Fibroblast of mammary gland (primary cell): ENCODE measurements at regions not wholly inside any gene's neighbourhood (a gene's known extent, or its start where the extent isn't known, plus 50 kb on each side); places are given as distances from the start of the nearest gene placed in this dataset.

Source experiments
- DNase-seq: peaks from one replicate; pipeline ENCODE4 v3.0.0-alpha.2; 2010; ENCODE audit warnings: low read depth
- H3K4me3 ChIP-seq: 2 replicates; pipeline ENCODE4 v1.5.1; 2011; ENCODE audit warnings: low read depth, mild to moderate bottlenecking, low read length, moderate library complexity; ENCODE audit not compliant: control insufficient read depth
- TF ChIP-seq, protein P1 (sequence below): conservative IDR thresholded peaks from 2 replicates; pipeline ENCODE4 v1.5.1; 2011; ENCODE audit warnings: low read depth, low read length, inconsistent platforms; ENCODE audit not compliant: control insufficient read depth, insufficient read depth

DNA sequence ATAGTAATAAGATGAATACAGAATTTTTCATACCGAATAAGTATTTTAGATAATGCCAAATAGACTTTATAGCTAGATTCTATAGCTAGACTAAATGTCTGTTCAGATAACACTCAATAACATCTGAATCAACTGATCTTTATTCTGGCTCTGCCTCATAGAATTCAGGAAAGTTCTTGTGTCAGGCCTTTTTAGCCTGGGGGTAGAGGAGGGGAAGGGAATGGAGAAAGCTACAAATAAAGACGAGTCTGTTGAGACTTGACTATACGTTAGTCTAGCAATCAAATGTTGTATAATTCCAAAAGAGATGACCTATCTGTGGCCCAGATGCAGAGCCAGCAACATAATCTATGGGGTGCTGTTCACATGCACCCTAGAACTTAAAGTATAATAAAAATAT lies 106.6 kb upstream of the ABI3BP start:
- TF ChIP-seq, protein P1, sequence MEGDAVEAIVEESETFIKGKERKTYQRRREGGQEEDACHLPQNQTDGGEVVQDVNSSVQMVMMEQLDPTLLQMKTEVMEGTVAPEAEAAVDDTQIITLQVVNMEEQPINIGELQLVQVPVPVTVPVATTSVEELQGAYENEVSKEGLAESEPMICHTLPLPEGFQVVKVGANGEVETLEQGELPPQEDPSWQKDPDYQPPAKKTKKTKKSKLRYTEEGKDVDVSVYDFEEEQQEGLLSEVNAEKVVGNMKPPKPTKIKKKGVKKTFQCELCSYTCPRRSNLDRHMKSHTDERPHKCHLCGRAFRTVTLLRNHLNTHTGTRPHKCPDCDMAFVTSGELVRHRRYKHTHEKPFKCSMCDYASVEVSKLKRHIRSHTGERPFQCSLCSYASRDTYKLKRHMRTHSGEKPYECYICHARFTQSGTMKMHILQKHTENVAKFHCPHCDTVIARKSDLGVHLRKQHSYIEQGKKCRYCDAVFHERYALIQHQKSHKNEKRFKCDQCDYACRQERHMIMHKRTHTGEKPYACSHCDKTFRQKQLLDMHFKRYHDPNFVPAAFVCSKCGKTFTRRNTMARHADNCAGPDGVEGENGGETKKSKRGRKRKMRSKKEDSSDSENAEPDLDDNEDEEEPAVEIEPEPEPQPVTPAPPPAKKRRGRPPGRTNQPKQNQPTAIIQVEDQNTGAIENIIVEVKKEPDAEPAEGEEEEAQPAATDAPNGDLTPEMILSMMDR = no peak
- no peak for DNase-seq
- H3K4me3 ChIP-seq = no peak overlapping the region

DNA sequence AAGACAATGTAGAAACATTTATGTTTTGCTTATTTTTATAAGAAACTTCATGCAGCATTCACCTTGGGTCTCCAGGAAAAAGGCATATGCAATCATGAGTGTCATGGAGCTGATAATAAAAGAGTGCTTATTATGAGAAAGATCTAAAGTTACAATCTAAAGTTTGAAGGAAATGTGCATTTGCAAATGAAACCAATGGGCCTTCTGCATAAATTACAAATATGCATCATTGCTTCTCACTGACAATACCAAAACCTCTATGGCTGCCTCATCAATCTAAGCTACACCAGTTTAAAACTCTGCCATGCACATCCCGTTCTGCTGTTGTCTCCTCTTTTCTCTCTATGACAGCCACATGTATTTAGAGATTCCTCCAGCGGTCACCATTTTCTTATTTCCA lies 103.2 kb upstream of the ABI3BP start:
- no peak overlapping the region for H3K4me3 ChIP-seq
- TF ChIP-seq, protein P1 = no peak
- DNase-seq = no peak

DNA sequence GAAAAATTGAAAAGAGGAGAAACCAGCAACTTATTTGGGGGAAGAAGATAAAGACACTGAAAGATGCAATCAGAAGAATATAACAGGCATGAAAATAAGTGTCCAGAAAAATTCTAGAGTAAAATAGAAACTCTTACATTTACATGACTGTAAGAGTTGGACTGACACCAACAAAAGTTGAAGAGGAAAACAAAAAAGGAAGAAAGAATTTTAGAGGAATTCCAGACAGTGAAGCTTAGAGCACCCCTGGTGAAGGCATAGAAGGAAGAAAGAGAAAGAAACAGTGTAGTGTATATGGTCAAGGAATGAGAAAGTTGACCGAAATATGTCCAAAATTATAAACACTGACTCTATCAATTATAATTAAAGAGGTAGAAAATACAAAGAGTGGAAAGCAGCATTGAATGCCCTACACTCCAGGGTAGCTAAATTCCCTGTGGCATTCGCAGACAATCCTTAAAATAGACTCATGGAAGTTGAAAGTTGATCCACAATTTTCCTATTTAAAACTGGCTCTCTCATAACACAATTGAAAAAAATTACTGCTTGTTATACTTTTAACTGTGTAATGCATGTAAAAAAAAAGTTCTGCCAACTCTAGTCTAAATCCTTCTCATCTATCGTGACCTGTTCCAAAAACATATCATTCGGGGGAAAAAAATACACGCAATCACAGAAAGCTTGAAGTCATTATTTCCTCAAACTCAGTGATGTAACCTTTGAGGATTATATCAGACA lies 102.6 kb upstream of the ABI3BP start:
- TF ChIP-seq, protein P1 = no peak
- DNase-seq = no peak
- H3K4me3 ChIP-seq = no peak overlapping the region

DNA sequence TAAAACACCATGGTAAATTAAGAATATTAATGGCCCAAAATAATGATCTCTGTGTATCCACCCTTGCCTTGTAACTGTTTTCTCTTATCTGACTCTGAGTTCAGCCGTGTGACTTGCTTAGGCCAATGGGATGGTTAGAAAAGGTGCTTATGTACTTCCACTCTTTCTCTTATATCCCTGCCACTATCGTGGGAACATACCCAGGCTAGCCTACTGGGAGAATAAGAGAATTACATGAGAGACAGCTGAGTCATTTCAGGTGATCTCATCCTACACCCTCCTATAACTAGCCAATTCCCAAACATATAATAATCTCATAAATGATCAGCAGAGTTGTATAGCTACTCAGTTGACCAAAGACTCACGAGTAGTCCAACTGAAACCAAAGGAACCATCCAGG lies 98.3 kb upstream of the ABI3BP start:
- DNase-seq = peak; percentile 65
- TF ChIP-seq, protein P1 = peak; percentile 14

DNA sequence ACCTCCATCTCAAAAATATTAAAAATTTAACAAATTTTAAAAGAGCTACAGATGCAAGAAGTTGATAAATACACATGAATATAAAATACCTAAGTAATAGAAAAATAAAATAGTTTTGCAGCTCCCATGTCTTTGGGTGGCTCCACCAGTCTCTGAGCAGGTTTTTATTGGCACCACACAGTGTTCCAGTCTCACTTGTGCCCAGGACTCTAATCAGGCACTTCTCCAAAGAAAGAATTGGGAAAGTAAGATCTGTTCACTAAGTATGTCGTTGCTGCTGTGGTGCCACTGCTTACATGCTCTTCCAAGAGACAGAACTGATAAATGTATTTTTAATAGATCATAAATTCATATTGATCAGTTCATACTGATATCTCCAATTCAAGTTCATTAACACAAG lies 92.5 kb upstream of the ABI3BP start:
- H3K4me3 ChIP-seq = no peak overlapping the region
- TF ChIP-seq, protein P1 = no peak
- no peak for DNase-seq

More for the DNA sequence above, 98.3 kb upstream of the ABI3BP start:
- no peak overlapping the region for H3K4me3 ChIP-seq

DNA sequence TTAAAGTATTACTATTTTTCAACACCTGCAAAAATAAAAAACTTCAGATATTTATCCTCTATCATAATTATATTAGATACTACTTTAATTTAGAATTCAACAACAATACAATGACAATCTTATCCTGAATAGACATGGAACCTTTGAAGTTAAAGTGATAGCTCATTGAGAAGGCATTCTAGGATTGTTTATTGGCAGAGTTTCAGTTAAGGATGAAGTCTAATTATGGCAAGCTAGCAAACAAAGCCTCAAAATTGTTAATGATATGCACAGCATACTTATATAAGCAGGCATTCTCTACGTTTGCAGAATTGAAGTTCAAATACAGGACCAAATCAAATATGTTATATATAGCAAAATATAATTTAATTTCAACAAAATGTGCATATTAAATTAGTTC lies 91.2 kb upstream of the ABI3BP start:
- no peak for DNase-seq
- TF ChIP-seq, protein P1 = no peak
- H3K4me3 ChIP-seq = no peak overlapping the region
